H1 (cell line): ENCODE measurements at regions not wholly inside any gene's neighbourhood (a gene's known extent, or its start where the extent isn't known, plus 50 kb on each side); places are given as distances from the start of the nearest gene placed in this dataset.

Experiments used
- CBX5 ChIP-seq: fragments of 300-800, 300-1000 bp; sonication (generic); IDR thresholded peaks from 2 replicates; pipeline ENCODE4 v1.7.1; 2016; ENCODE audit warnings: antibody characterized with exemption, low read length, low read depth
- CTCF ChIP-seq, 3 experiments: IDR thresholded peaks; 1 replicate in 2 of 3; 2 replicates in 1 of 3; pipeline versions ENCODE4 v1.5.1 to v1.6.1; 2011; ENCODE audit warnings: low read length in 3 of 3, mild to moderate bottlenecking in 3 of 3, inconsistent platforms in 2 of 3, low read depth in 1 of 3, moderate library complexity in 1 of 3; ENCODE audit not compliant: insufficient read depth in 1 of 3; ENCODE audit errors: control extremely low read depth in 1 of 3
- GABPA ChIP-seq: IDR thresholded peaks from 2 replicates; pipeline ENCODE4 v1.6.1; 2011; ENCODE audit warnings: mild to moderate bottlenecking, low read length, moderate library complexity, borderline replicate concordance; ENCODE audit not compliant: insufficient read depth
- POLR2A ChIP-seq, 2 experiments: IDR thresholded peaks; 1 replicate in 1 of 2; 2 replicates in 1 of 2; pipeline ENCODE4 v1.6.1; 2011; ENCODE audit warnings: low read depth in 2 of 2, low read length in 2 of 2, mild to moderate bottlenecking in 2 of 2; ENCODE audit errors: control extremely low read depth in 1 of 2
- SIX5 ChIP-seq: IDR thresholded peaks from 2 replicates; pipeline ENCODE4 v1.6.1; 2011; ENCODE audit warnings: mild to moderate bottlenecking, low read depth, low read length

DNA sequence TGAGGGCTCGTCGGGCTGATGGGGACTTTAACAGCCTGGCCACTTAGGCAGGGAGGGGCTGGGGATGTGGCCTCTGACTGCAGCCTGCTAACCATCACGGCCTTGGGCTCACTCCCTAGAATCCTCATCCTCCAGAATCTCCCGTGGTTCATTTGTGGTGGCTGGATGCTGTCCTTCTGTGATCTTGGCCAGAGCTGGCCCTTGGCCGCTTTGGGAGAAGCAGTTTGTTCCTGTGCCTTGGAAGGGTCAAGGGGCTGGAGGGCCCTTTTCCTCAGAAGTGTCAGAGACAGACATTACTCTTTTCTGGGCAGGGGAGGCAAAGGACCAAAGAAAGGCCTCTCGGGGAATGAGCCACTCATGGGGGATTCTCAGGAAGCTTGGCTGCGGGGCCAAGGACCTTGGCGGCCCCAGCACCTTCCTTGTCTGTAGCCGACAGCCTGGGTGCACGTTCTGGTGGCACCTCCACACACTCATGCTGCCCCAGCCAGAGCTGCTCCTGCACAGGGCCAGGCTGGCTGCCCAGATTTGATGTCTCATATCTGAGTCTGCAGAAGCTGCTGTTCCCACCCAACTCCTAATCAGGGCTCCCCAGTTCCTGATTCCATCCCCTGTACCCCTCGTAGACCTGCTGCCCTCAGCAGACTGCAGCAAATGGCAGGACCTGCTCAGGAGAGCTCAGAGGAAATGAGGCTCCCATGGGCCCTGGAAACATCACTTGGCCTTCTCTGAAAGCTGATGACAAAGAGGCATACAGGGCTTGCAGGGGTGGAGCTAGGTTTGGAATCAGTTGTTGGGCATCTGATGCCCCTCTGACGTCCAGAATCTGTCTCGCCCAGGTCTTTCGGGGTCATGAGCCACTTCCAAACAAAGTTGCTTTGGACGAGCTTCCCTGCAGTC lies 107.7 kb downstream of the CTTN start:
- TF ChIP-seq CTCF (IDR thresholded peaks at IDR 0.05; ENCODE audit: control extremely low read depth in 1 of 3, insufficient read depth in 1 of 3, low read depth in 1 of 3, low read length in 3 of 3) (no peak), SIX5 (no peak), CBX5 (no peak), GABPA (no peak), POLR2A (IDR thresholded peaks at IDR 0.05; ENCODE audit: control extremely low read depth in 1 of 2, low read depth in 2 of 2, low read length in 2 of 2) (no peak)
